Jurkat, Clone E6-1 (cell line): ENCODE measurements at regions not wholly inside any gene's neighbourhood (a gene's known extent, or its start where the extent isn't known, plus 50 kb on each side); places are given as distances from the start of the nearest gene placed in this dataset.

ENCODE experiments used
- DNase-seq: peaks from one replicate; pipeline ENCODE4 v3.0.0-alpha.2; 2011; ENCODE audit warnings: low read depth, low spot score
- H3K4me3 ChIP-seq: 2 replicates; pipeline ENCODE4 v1.5.1; 2011; ENCODE audit warnings: mild to moderate bottlenecking, low read length, control low read depth, moderate library complexity

DNA sequence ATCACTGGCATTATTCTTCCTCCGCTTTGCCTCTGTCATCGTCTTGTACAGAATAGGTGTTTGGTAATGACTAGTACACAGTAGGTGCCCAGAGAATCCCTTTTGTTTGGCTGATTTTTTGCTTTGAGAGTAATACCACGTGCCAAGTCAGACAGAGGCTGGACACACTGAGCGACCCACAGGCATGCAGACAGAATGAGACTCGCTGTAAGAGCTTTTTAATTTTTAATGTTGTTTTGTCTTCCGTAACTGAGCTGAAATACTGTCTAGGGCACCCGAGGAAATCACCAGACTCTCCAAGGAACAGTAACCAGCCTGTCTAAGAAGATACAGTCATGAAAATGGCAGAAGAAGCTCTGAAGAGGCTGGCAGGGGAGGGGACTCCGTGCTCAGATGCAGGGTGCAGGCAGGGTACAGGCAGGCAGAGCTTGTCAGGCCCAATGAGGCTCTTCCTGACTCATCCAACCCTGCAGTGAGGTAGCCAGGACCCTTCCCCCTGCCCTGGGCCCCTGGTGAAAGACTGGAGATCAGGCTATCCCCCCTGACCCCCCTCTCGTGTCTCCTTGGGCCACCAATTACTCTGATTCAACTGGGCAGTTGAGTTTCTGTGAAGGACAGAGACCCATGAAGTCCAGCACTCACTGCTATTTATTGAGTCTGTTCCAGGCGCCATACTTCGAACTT is 60.1 kb upstream of the ECE1 start:
- no peak overlapping the region for H3K4me3 ChIP-seq
- no peak for DNase-seq

DNA sequence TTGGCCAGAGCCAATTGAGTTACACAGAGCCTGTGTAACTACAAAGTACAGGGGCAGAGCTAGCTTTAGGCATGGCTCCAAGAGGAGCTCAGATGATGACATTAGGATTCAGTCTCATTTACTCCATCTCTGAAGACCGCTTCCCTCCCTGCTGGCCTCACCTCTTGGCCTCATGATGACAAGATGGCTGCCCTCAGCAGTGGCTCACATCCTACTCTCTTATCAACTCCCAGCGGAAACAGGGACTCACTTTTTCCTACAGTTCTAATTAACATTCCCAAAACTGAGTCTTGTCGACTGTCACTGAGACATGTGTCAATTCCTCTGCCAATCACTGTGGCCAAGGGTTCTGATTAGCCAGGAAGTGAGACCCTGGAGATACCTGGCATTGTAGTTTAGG is 59.4 kb upstream of the ECE1 start:
- DNase-seq: no peak
- no peak overlapping the region for H3K4me3 ChIP-seq

DNA sequence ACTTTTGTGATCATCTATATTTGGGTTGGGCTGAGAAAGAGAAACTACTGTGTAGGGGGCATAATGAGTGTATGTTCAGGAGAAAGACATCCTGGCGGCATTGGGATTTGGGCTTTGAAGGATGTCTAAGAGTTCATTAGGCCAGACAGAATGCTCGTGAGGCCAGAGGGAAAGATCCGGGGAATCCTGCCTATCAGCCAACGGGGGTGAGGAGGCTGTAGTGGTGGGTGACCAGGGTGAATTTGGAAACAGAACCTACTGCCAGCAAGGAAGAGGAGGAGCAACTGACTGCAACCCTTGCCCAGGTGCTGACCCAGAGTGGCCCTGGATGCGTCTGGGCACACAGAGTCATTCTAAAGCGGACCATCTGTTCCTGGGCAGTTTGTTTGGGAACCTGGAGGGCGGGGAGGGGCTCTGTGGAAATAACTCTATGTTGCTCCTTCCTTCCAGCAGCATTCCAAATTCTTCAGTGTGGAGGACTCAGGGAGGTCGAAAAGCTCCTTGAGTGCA is 56.9 kb upstream of the ECE1 start:
- no peak overlapping the region for H3K4me3 ChIP-seq
- no peak for DNase-seq

DNA sequence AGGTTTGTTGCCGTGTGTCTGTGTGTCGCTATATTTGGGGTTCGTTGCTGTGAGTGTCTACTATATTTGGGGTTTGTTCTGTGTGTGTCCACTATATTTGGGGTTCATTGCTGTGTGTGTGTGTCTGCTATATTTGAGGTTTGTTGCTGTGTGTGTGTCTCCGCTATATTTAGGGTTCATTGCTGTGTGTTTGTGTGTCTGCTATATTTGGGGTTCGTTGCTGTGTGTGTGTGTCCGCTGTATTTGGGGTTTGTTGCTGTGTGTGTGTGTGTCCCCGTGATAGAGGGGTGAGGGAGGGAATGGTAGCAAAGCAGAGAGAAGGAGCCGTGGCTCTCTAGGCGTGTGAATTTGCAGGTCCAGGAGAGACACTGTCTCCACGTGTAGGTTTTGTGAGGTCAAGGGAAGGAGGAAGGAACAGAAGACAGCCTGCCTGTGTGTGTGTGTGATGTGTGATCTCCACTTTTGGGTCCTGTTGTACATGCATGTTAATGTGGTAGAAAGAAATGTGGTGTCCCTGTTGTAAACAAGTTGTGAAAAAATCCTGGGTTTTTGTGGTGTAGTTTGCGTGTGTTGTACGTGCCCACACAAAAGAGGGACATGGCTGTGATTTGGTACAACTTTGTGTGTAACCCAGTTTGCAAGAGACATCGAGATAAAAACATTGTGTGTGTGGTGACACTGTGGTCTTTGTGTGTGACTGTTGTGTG is 56.3 kb upstream of the ECE1 start:
- peak overlapping the region; percentile 72 for H3K4me3 ChIP-seq
- DNase-seq: no peak

DNA sequence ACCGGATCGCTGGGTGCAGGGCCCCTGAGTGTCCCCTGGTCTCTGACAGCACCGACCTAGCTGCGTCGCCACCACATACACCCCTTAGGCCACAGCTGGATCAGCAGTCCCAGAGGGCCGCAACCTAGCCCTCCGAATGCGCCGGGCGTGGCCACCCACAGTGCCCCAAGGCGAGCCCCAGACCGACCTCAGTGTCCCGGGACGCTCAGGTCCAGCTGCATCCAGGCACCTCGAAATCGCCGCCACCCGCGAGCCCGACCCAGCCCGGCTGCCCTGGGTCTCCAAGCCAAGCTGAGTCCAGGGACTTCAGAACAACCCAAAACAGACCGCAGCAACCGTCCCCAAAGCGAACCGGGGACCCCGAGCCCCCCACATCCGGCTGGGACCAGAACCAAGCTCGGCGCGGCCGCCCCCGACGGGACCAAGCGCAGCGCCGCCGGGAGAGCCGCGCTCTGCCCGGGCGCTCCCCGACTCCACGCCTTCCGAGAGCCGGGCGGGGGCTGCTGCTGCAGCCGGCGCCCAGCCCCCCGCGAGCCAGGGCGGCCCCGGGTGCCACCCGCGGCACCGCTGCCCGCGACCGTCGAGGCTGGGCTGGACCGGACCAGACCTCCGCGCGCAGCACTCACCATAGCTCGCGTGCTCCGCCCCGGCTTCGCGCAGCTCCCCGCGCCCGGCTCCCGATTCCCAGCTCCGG is 54.6 kb upstream of the ECE1 start:
- no peak for DNase-seq
- peak overlapping the region; percentile 72 for H3K4me3 ChIP-seq

DNA sequence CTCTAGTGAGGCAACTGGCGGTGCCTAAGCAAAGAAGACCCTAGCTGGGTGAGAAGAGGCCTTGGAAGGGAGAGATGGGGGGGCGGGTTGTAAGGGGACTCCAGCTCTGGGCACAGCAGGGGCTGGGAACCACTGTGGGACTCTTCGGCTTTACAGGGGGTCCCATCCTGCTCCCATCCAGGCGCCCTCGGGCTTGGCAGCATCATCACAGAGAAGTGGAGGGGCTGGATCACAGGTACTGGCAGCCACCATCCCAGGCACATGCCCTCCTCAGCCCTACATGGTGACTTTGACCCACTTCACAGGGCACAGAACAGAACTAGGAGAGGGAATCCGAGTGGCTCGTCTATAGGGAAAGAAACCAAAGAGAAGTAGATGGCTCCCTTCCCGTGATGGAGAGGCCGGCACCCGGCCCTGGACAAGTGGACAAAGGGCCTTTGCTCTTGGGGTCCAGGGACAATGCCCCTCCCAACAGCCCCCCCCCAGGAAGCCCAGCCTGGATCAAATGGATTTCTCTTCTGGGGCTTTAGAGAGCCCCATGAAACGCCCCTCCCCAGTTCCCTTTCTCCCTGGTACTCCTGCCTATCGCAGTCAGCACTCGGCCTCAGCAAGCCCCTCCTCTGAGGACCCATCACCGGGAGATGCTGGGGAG is 54.0 kb upstream of the ECE1 start:
- DNase-seq: no peak
- peak overlapping the region; percentile 72 for H3K4me3 ChIP-seq

DNA sequence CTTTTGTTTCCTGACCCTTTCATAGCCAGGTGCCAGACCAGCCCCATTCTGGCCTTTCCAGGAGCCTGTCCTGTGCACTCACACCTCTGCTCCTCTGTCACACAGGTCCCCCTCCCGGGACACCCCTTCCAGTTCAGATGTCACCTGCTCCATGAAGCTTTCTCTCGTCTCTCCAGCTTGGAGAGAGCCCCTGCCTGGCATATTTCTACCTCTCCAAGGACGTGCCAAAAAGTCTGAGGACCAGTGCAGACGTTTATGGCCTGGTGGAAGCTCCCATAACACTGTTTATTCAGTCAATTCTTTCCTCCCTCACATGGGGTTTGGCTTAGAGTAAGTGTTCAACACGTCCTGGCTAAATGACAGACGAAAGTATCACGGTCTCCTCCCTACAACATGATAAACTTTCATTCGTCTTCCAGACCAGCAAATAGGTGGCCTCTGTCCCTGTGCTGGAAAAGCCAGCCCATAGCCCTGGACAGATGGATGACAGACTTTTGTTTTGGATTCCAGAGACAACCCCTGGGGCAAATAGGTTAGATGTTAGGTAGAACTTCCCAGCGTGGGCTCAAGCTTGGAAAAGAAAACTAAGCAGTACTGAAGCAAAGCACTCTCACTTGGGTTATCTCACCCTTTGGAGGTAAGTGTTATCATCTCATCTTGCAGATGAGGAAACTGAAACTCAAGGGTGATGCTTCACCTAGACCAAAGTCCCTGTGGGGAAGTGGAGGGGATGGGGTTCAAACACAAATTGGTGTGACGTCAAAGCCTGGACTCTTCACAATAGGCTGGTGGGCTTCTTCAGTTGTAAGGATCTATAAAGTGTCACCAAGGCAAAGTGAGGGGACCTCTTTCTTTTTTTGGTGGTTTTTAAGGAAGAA is 52.9 kb upstream of the ECE1 start:
- no peak overlapping the region for H3K4me3 ChIP-seq
- no peak for DNase-seq

DNA sequence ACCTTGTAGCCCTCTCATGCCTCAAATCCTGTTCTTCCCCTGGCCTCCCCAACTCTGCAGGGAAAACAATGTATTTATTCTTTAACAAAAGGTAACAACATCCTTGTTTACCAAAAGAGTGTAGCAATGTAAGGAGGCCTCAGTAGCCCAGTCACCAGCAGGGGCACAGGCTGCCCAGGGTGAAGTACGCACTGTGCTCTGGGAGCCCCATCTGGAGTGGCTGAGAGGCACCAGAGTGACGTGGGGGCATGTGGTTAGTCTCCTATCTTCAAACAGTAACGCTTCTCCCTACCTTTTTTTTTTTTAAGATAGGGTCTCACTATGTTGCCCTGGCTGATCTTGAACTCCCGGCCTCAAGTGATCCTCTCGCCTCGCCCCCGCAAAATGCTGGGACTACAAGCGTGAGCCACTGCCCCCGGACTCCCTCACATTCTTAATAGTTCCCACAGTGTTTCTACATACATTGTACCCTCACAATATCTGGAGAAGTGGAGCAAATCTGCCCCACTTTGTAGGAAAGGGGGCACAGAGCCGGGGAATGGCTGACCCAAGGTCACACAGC is 51.3 kb upstream of the ECE1 start:
- no peak for DNase-seq
- no peak overlapping the region for H3K4me3 ChIP-seq

DNA sequence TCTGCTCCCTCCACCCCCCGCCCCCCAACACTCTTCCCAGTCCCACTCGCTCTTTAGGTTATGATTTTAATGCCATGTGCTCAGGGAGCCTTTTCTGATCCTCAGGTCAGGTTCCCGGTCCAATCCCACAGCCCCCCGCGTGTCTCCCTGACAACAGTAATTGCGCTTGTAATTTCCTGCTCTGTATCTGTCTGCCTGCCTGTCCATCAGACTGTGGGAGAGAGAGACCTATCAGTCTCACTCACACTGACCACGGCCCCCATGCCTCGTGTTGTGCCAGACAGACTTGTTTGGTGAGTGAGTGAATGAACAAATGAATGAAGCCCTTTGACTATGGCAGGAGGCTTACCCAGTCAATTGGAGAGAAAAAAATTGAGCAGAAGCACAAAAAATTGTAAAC is 50.8 kb upstream of the ECE1 start:
- H3K4me3 ChIP-seq: no peak overlapping the region
- no peak for DNase-seq

DNA sequence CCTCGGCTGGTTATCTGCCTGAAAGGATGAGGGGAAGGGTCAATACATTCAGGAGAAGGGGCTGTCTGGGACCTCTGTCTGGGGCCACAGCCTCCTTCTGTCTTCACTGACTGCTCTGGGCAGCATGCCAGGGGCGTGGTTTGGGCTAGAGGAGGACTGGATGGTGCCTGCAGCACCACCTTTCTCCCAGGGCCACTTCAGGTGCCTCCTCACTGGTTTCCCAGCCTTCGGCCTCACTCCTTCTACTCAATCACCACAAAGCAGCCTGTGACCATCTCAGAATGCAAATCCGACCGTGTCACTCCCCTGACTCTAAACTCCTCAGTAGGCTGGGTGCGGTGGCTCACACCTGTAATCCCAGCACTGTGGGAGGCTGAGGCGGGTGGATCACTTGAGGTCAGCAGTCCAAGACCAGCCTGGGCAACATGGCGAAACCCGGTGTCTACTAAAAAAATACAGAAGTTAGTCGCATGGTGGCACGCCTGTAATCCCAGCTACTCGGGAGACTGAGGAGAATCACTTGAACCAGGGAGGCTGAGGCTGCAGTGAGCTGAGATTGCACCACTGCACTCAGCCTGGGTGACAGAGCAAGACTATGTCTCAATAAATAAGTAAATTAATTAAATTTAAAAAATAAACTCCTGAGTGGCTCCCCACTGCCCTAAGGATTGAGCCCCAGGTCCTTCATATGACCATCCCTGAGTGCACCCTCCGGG is 50.1 kb upstream of the ECE1 start:
- DNase-seq: no peak
- no peak overlapping the region for H3K4me3 ChIP-seq
